Nucleus accumbens (tissue), 56 donors: ENCODE measurements at regions not wholly inside any gene's neighbourhood (a gene's known extent, or its start where the extent isn't known, plus 50 kb on each side); places are given as distances from the start of the nearest gene placed in this dataset.
A peak's percentile ranks its signal among the peaks of the same experiment; 100 is the strongest.
"Not testable (repeated sequence)": the region's sequence is repeated elsewhere in the genome, so short reads cannot be mapped to it uniquely, and the experiment has no call there.

Source experiments
- DNase-seq, 56 donors: peaks; one replicate each; lab custom pipeline; 2025; lab: John Stamatoyannopoulos, UW

GRCh38 chr1:223992456-223993246, 121.3 kb upstream of the FBXO28 start:
- DNase-seq: peak; percentile 91 to 100 (median 98)

- DNase-seq: not testable (repeated sequence)
These were observed 122.5 kb upstream of the FBXO28 start for GRCh38 chr1:223991297-223991857.

- not testable (repeated sequence) for DNase-seq
These were observed 116.2 kb upstream of the TP53BP2 start for GRCh38 chr1:223961985-223962384.

- not testable (repeated sequence) for DNase-seq
These were observed 107.1 kb upstream of the TP53BP2 start for GRCh38 chr1:223952801-223953200.

- not testable (repeated sequence) for DNase-seq
These were observed 105.8 kb upstream of the TP53BP2 start for GRCh38 chr1:223951551-223951950.

GRCh38 chr1:223949944-223950343, 104.2 kb upstream of the TP53BP2 start:
- not testable (repeated sequence) for DNase-seq

GRCh38 chr1:223948041-223948440, 102.3 kb upstream of the TP53BP2 start:
- DNase-seq: not testable (repeated sequence)

- DNase-seq: not testable (repeated sequence)
These were observed 90.8 kb upstream of the TP53BP2 start for GRCh38 chr1:223936592-223936991.

GRCh38 chr1:223931476-223931875, 85.7 kb upstream of the TP53BP2 start:
- not testable (repeated sequence) for DNase-seq

GRCh38 chr1:223920805-223921204, 75.1 kb upstream of the TP53BP2 start:
- DNase-seq: not testable (repeated sequence)

- DNase-seq: not testable (repeated sequence)
These were observed 69.7 kb upstream of the TP53BP2 start for GRCh38 chr1:223915476-223915875.

- not testable (repeated sequence) for DNase-seq
These were observed 68.0 kb upstream of the TP53BP2 start for GRCh38 chr1:223913715-223914114.

GRCh38 chr1:223907943-223908587, 62.3 kb upstream of the TP53BP2 start:
- DNase-seq: peak in 3 of 56 donors; percentile 4 to 15 (median 7)

GRCh38 chr1:223903221-223903620, 57.5 kb upstream of the TP53BP2 start:
- not testable (repeated sequence) for DNase-seq

- DNase-seq: not testable (repeated sequence)
These were observed 54.0 kb upstream of the TP53BP2 start for GRCh38 chr1:223899775-223900174.

GRCh38 chr1:223897097-223897496, 51.4 kb upstream of the TP53BP2 start:
- DNase-seq: not testable (repeated sequence)

- not testable (repeated sequence) for DNase-seq
These were observed 50.2 kb upstream of the TP53BP2 start for GRCh38 chr1:223895950-223896349.
